ENCODE measurements at regions not wholly inside any gene's neighbourhood (a gene's known extent, or its start where the extent isn't known, plus 50 kb on each side); places are given as distances from the start of the nearest gene placed in this dataset.
"Not testable (repeated sequence)": the region's sequence is repeated elsewhere in the genome, so short reads cannot be mapped to it uniquely, and the experiment has no call there.

DNA sequence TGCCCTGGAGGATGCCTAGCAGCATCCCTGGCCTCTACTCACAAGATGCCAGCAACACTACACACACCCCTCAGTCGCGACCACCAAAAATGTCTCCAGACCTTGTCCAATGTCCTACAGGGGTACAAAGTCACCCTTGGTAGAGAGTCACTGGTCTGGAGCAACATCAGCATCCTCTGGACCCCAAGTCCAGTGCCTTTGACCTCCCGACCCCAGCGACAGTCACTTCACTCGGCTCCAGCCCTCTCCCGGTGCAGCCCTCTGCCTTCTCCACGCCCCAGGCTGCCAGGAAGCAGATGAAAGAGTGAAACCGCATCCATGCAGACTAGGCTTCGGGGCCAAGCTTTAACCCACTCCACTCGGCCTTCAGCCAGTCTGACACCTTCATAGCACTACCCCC lies 92.0 kb upstream of the SRSF6 start:
- H3K4me3 ChIP-seq (ENCODE audit: low read length in 2 of 2): no peak overlapping the region
- H3K36me3 ChIP-seq (ENCODE audit: control insufficient read depth in 2 of 2, insufficient read depth in 2 of 2, low read length in 2 of 2): no peaks in the 10 kb centered on the region
- no peaks in the 10 kb centered on the region for H3K4me1 ChIP-seq (ENCODE audit: control insufficient read depth, insufficient read depth, low read length)
- no peaks in the 10 kb centered on the region for H3K9me3 ChIP-seq (ENCODE audit: control insufficient read depth in 2 of 2, low read length in 2 of 2)
- H3K27me3 ChIP-seq (ENCODE audit: control insufficient read depth in 1 of 2, insufficient read depth in 2 of 2, low read length in 2 of 2): no peaks in the 10 kb centered on the region
- no peak overlapping the region for H3K27ac ChIP-seq (ENCODE audit: low read length)
- no peak overlapping the region for H3K9ac ChIP-seq (ENCODE audit: low read length in 2 of 2)

DNA sequence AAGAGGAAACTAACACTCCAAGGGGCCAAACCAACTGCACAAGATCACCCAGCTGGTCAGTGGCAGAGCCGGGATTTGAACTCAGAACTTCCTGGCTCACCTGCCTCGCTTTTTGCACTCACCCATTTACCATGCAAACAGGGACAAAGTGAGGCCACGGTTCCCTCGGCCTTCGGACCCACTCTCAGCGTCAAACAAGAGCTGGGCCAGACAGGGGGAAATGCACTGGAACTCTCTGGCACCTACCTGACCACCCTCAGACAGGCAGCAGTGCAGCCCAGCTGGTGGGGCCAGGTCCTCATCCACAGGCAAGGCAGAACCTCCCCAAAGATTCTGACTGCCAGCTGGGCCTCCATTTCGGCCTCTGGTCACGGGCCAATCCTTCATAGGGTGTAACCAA lies 93.7 kb upstream of the SRSF6 start:
- H3K4me3 ChIP-seq (ENCODE audit: low read length in 2 of 2): no peak overlapping the region
- H3K4me1 ChIP-seq (ENCODE audit: control insufficient read depth, insufficient read depth, low read length): no peaks in the 10 kb centered on the region
- no peaks in the 10 kb centered on the region for H3K36me3 ChIP-seq (ENCODE audit: control insufficient read depth in 2 of 2, insufficient read depth in 2 of 2, low read length in 2 of 2)
- no peak overlapping the region for H3K9ac ChIP-seq (ENCODE audit: low read length in 2 of 2)
- H3K9me3 ChIP-seq (ENCODE audit: control insufficient read depth in 2 of 2, low read length in 2 of 2): no peaks in the 10 kb centered on the region
- H3K27me3 ChIP-seq (ENCODE audit: control insufficient read depth in 1 of 2, insufficient read depth in 2 of 2, low read length in 2 of 2): no peaks in the 10 kb centered on the region
- no peak overlapping the region for H3K27ac ChIP-seq (ENCODE audit: low read length)

DNA sequence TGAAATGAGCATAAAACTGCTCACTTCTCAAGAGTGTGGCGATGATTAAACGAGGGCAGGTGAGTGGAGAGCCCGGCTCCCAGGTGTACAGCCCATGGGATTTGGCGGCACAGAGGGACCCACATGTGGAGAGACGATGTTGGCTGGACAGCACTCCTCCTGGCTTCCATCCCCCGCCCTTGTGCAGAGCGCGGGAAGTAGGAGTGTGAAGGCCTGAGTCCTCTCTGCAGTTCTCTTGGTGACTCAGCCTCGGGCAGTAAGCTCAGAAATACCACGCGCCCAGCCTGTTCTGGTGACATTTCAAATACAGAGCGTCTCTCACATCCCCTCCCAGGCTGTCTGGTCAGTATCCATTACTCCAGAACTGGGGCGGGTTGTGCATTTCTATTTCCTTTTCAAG lies 94.2 kb upstream of the SRSF6 start:
- Histone ChIP-seq H3K4me3 (ENCODE audit: low read length in 2 of 2) (no peak overlapping the region), H3K9me3 (ENCODE audit: control insufficient read depth in 2 of 2, low read length in 2 of 2) (no peaks in the 10 kb centered on the region), H3K4me1 (ENCODE audit: control insufficient read depth, insufficient read depth, low read length) (no peaks in the 10 kb centered on the region), H3K9ac (ENCODE audit: low read length in 2 of 2) (no peak overlapping the region), H3K27ac (ENCODE audit: low read length) (no peak overlapping the region), H3K27me3 (ENCODE audit: control insufficient read depth in 1 of 2, insufficient read depth in 2 of 2, low read length in 2 of 2) (no peaks in the 10 kb centered on the region), H3K36me3 (ENCODE audit: control insufficient read depth in 2 of 2, insufficient read depth in 2 of 2, low read length in 2 of 2) (no peaks in the 10 kb centered on the region)

DNA sequence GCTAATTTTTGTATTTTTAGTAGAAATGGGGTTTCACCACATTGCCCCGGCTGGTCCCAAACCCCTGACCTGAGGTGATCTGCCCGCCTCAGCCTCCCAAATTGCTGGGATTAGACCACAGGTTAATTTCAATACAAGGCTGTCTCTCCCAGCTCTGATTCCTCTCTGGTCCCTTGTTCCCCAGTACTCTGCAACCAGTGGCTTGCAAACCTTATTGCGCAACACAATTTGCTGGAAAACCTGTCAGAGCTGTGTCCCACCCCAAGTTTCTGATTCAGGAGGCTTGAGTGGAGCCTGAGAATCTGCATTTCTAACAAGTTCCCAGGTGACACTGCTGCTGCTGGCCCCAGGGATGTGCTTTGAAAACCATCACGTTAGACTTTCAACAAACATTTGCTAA lies 96.2 kb upstream of the SRSF6 start:
- no peaks in the 10 kb centered on the region for H3K4me1 ChIP-seq (ENCODE audit: control insufficient read depth, insufficient read depth, low read length)
- H3K4me3 ChIP-seq (ENCODE audit: low read length in 2 of 2): no peak overlapping the region
- H3K9ac ChIP-seq (ENCODE audit: low read length in 2 of 2): no peak overlapping the region
- H3K36me3 ChIP-seq (ENCODE audit: control insufficient read depth in 2 of 2, insufficient read depth in 2 of 2, low read length in 2 of 2): no peaks in the 10 kb centered on the region
- no peaks in the 10 kb centered on the region for H3K9me3 ChIP-seq (ENCODE audit: control insufficient read depth in 2 of 2, low read length in 2 of 2)
- H3K27me3 ChIP-seq (ENCODE audit: control insufficient read depth in 1 of 2, insufficient read depth in 2 of 2, low read length in 2 of 2): no peaks in the 10 kb centered on the region
- H3K27ac ChIP-seq (ENCODE audit: low read length): no peak overlapping the region

DNA sequence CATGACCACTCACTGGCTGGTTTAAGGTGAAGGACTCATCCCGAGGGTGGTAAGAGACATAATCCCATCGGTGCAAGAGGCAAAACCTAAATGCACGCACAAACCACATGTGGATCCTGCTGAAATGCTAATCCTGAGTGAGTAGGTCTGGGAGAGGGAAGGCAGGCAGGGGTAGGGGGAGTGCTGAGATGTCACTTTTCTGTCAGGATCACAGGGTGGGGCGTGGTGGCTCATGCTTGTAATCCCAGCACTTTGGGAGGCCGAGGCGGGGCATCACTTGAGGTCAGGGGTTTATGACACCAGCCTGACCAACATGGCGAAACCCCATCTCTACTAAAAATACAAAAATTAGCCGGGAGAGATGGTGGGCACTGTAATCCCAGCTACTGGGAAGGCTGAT lies 97.7 kb upstream of the SRSF6 start:
- H3K4me1 ChIP-seq (ENCODE audit: control insufficient read depth, insufficient read depth, low read length): no peaks in the 10 kb centered on the region
- no peaks in the 10 kb centered on the region for H3K27me3 ChIP-seq (ENCODE audit: control insufficient read depth in 1 of 2, insufficient read depth in 2 of 2, low read length in 2 of 2)
- no peaks in the 10 kb centered on the region for H3K9me3 ChIP-seq (ENCODE audit: control insufficient read depth in 2 of 2, low read length in 2 of 2)
- H3K27ac ChIP-seq (ENCODE audit: low read length): no peak overlapping the region
- H3K36me3 ChIP-seq (ENCODE audit: control insufficient read depth in 2 of 2, insufficient read depth in 2 of 2, low read length in 2 of 2): no peaks in the 10 kb centered on the region
- H3K4me3 ChIP-seq (ENCODE audit: low read length in 2 of 2): no peak overlapping the region
- H3K9ac ChIP-seq (ENCODE audit: low read length in 2 of 2): no peak overlapping the region

DNA sequence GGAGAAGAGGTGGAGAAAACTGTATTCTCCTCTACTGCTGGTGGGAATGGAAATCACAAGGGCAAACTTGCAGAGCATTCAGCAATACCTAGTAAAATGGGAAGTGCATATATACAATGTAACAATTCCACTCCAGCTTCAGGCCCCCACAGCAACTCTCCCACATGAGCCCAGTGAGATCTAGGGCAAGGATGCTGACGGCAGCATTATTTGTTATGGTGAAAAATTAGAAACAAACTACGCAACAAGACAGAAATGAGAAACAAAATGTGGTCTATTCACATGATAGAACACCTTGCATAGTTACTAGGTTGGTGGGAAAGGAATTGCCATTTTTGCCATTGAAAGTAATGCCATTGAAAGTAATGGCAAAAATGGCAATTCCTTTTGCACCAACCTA lies 98.9 kb upstream of the SRSF6 start:
- Histone ChIP-seq H3K9ac (ENCODE audit: low read length in 2 of 2) (no peak overlapping the region), H3K4me1 (ENCODE audit: control insufficient read depth, insufficient read depth, low read length) (no peaks in the 10 kb centered on the region), H3K27ac (ENCODE audit: low read length) (no peak overlapping the region), H3K4me3 (ENCODE audit: low read length in 2 of 2) (no peak overlapping the region), H3K9me3 (ENCODE audit: control insufficient read depth in 2 of 2, low read length in 2 of 2) (no peaks in the 10 kb centered on the region), H3K36me3 (ENCODE audit: control insufficient read depth in 2 of 2, insufficient read depth in 2 of 2, low read length in 2 of 2) (no peaks in the 10 kb centered on the region), H3K27me3 (ENCODE audit: control insufficient read depth in 1 of 2, insufficient read depth in 2 of 2, low read length in 2 of 2) (no peaks in the 10 kb centered on the region)

DNA sequence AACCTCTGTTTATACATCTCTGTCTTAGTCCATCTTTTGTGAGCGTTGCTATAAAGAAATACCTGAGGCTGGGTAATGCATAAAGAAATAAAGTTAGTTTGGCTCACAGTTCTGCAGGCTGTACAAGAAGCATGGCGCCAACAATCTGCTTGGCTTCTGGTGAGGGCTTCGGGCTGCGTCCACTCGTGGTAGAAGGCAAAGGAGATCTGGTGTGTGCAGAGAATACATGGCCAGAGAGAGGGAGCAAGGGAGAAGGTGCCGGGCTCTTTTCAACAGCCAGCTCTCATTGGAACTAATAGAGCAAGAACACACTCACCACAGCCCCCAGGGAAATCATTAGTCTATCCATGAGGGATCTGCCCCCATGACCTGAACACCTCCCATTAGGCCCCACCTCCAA lies 100.3 kb upstream of the SRSF6 start:
- Histone ChIP-seq H3K4me1 (ENCODE audit: control insufficient read depth, insufficient read depth, low read length) (no peaks in the 10 kb centered on the region), H3K4me3 (ENCODE audit: low read length in 2 of 2) (no peak overlapping the region), H3K9ac (ENCODE audit: low read length in 2 of 2) (no peak overlapping the region), H3K27me3 (ENCODE audit: control insufficient read depth in 1 of 2, insufficient read depth in 2 of 2, low read length in 2 of 2) (peaks cover 0 to under 1% of the 10 kb centered on the region in 2 donors), H3K36me3 (ENCODE audit: control insufficient read depth in 2 of 2, insufficient read depth in 2 of 2, low read length in 2 of 2) (no peaks in the 10 kb centered on the region), H3K9me3 (ENCODE audit: control insufficient read depth in 2 of 2, low read length in 2 of 2) (no peaks in the 10 kb centered on the region), H3K27ac (ENCODE audit: low read length) (no peak overlapping the region)

DNA sequence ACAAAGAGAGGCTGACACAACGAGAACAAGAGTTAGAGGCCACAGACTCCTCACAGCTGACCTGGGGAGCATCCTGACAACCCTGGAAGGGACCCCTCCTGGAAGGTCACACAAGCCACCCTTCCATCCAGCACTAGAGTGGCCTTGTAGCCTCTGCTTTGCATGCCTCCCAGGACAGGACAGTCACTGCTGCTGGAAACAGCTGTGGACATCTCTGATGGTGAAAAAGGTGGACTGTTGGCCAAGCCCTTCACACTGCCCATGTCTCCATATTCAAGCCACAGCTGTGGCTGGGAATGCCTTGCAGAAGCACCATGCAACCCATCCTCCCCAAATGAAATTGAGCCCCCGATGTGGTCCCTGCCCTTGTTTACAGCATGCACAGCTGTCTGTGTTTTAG lies 102.1 kb upstream of the SRSF6 start:
- Histone ChIP-seq H3K9me3 (ENCODE audit: control insufficient read depth in 2 of 2, low read length in 2 of 2) (peaks cover 0 to 3% of the 10 kb centered on the region in 2 donors), H3K27me3 (ENCODE audit: control insufficient read depth in 1 of 2, insufficient read depth in 2 of 2, low read length in 2 of 2) (peaks cover 0 to 2% of the 10 kb centered on the region in 2 donors), H3K36me3 (ENCODE audit: control insufficient read depth in 2 of 2, insufficient read depth in 2 of 2, low read length in 2 of 2) (no peaks in the 10 kb centered on the region), H3K4me1 (ENCODE audit: control insufficient read depth, insufficient read depth, low read length) (no peaks in the 10 kb centered on the region), H3K4me3 (ENCODE audit: low read length in 2 of 2) (no peak overlapping the region), H3K27ac (ENCODE audit: low read length) (no peak overlapping the region), H3K9ac (ENCODE audit: low read length in 2 of 2) (no peak overlapping the region)

DNA sequence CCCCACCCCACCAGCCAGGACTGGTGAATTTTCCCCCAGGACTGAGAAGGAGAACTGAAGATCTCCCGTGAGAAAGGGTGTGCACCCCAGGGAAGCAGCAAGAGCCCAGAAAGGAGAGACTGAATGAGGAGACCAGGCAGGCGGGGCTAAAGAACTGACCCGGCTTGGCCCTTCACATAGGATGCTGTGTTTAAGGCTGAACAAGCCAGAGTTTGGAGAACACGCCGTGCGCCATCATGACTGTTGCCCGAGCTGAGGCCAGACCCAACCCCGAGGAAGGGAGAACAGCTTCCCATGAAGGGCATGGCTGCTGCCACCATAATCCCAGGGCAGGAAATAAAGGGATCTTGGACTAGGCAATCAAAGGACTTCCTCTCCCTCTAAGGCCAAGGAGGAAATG lies 104.7 kb upstream of the SRSF6 start:
- no peak overlapping the region for H3K9ac ChIP-seq (ENCODE audit: low read length in 2 of 2)
- H3K27me3 ChIP-seq (ENCODE audit: control insufficient read depth in 1 of 2, insufficient read depth in 2 of 2, low read length in 2 of 2): peaks cover 0 to 2% of the 10 kb centered on the region in 2 donors
- no peak overlapping the region for H3K4me3 ChIP-seq (ENCODE audit: low read length in 2 of 2)
- no peak overlapping the region for H3K27ac ChIP-seq (ENCODE audit: low read length)
- peaks cover 0 to 3% of the 10 kb centered on the region in 2 donors for H3K9me3 ChIP-seq (ENCODE audit: control insufficient read depth in 2 of 2, low read length in 2 of 2)
- H3K4me1 ChIP-seq (ENCODE audit: control insufficient read depth, insufficient read depth, low read length): no peaks in the 10 kb centered on the region
- no peaks in the 10 kb centered on the region for H3K36me3 ChIP-seq (ENCODE audit: control insufficient read depth in 2 of 2, insufficient read depth in 2 of 2, low read length in 2 of 2)

DNA sequence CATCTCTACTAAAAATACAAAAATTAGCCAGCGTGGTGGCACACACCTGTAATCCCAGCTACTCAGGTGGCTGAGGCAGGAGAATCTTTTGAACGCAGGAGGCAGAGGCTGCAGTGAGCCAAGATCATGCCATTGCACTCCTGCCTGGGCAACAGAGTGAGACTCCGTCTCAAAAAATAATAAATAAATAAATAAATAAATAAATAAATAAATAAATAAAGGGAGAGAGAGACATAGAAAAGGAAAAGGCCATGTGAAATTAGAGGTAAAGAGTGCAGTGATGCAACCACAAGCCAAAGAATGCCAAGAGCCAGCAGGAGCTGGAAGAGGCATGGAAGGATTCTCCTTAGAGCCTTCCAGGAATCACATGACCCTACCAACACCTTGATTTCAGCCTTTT lies 107.0 kb upstream of the SRSF6 start:
- H3K36me3 ChIP-seq (ENCODE audit: control insufficient read depth in 2 of 2, insufficient read depth in 2 of 2, low read length in 2 of 2); H3K27me3 ChIP-seq (ENCODE audit: control insufficient read depth in 1 of 2, insufficient read depth in 2 of 2, low read length in 2 of 2); H3K9ac ChIP-seq (ENCODE audit: low read length in 2 of 2); H3K27ac ChIP-seq (ENCODE audit: low read length); H3K4me1 ChIP-seq (ENCODE audit: control insufficient read depth, insufficient read depth, low read length); H3K4me3 ChIP-seq (ENCODE audit: low read length in 2 of 2); H3K9me3 ChIP-seq (ENCODE audit: control insufficient read depth in 2 of 2, low read length in 2 of 2): not testable (repeated sequence)

DNA sequence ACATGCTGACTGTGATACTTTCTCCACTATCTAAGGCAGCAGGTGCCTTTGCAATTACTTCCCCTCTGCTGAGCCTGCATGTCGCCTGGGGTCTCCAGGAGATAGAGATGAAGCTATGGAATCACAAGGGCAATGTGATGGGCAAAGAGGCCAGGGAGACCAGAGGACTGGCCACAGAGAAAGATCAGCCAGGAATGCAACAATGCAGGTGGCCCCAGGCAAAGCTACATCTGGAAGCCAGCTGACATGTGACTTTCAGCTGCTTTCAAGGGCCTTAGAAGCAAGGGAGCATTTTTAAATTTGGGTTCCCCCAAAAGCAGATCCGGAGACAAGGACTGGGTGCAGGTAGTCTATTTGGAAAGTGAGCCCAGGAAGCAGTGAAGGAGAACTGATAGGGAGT lies 107.9 kb upstream of the SRSF6 start:
- H3K9ac ChIP-seq (ENCODE audit: low read length in 2 of 2): no peak overlapping the region
- H3K9me3 ChIP-seq (ENCODE audit: control insufficient read depth in 2 of 2, low read length in 2 of 2): peaks cover 0 to 7% of the 10 kb centered on the region in 2 donors
- H3K27me3 ChIP-seq (ENCODE audit: control insufficient read depth in 1 of 2, insufficient read depth in 2 of 2, low read length in 2 of 2): peaks cover 0 to 2% of the 10 kb centered on the region in 2 donors
- no peak overlapping the region for H3K4me3 ChIP-seq (ENCODE audit: low read length in 2 of 2)
- no peaks in the 10 kb centered on the region for H3K36me3 ChIP-seq (ENCODE audit: control insufficient read depth in 2 of 2, insufficient read depth in 2 of 2, low read length in 2 of 2)
- H3K4me1 ChIP-seq (ENCODE audit: control insufficient read depth, insufficient read depth, low read length): no peaks in the 10 kb centered on the region
- no peak overlapping the region for H3K27ac ChIP-seq (ENCODE audit: low read length)

DNA sequence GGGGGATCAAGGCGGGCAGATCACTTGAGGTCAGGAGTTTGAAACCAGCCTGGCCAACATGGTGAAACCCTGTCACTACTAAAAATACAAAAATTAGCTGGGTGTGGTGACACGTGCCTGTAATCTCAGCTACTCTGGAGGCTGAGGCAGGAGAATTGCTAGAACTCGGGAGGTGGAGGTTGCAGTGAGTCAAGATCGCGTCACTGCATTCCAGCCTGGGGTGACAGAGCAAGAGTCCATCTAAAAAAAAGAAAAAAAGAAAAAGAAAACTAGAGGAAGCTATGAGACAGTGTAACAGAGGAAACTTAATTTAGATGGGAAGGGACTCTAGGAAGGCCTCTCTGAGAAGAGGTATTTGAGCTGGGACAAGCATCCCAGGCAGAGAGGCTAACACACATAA lies 109.9 kb upstream of the SRSF6 start:
- not testable (repeated sequence) for H3K9ac ChIP-seq (ENCODE audit: low read length in 2 of 2); H3K36me3 ChIP-seq (ENCODE audit: control insufficient read depth in 2 of 2, insufficient read depth in 2 of 2, low read length in 2 of 2); H3K27me3 ChIP-seq (ENCODE audit: control insufficient read depth in 1 of 2, insufficient read depth in 2 of 2, low read length in 2 of 2); H3K4me3 ChIP-seq (ENCODE audit: low read length in 2 of 2); H3K27ac ChIP-seq (ENCODE audit: low read length); H3K4me1 ChIP-seq (ENCODE audit: control insufficient read depth, insufficient read depth, low read length)
- peaks cover 7 to 17% of the 10 kb centered on the region in 2 donors for H3K9me3 ChIP-seq (ENCODE audit: control insufficient read depth in 2 of 2, low read length in 2 of 2)
